H9 (cell line): ENCODE measurements at regions not wholly inside any gene's neighbourhood (a gene's known extent, or its start where the extent isn't known, plus 50 kb on each side); places are given as distances from the start of the nearest gene placed in this dataset.

Experiments
- DNase-seq: peaks from one replicate; pipeline ENCODE4 v3.0.0-alpha.2; 2017
- H2AFZ ChIP-seq: one replicate; pipeline ENCODE4 v1.6.1; 2013; ENCODE audit warnings: mild to moderate bottlenecking, low read length, control low read depth, moderate library complexity
- H2AK5ac ChIP-seq: 2 replicates; pipeline ENCODE4 v1.6.1; 2013; ENCODE audit warnings: low read length, control low read depth, mixed read lengths; ENCODE audit not compliant: insufficient read length
- H2BK120ac ChIP-seq: one replicate; pipeline ENCODE4 v1.6.1; 2013; ENCODE audit warnings: low read depth, mild to moderate bottlenecking, low read length, control low read depth, inconsistent platforms; ENCODE audit not compliant: poor library complexity, severe bottlenecking
- H2BK12ac ChIP-seq: 2 replicates; pipeline ENCODE4 v1.6.1; 2013; ENCODE audit warnings: low read length, control low read depth, mixed read lengths, low read depth; ENCODE audit not compliant: insufficient read length
- H2BK15ac ChIP-seq: 2 replicates; pipeline ENCODE4 v1.6.1; 2013; ENCODE audit warnings: low read depth, low read length, control low read depth
- H2BK20ac ChIP-seq: one replicate; pipeline ENCODE4 v1.6.1; 2013; ENCODE audit warnings: low read depth, mild to moderate bottlenecking, low read length, control low read depth, inconsistent platforms; ENCODE audit not compliant: poor library complexity, severe bottlenecking
- H2BK5ac ChIP-seq: 2 replicates; pipeline ENCODE4 v1.6.1; 2013; ENCODE audit warnings: low read length, control low read depth, mixed read lengths; ENCODE audit not compliant: insufficient read length
- H3K14ac ChIP-seq: 2 replicates; pipeline ENCODE4 v1.6.1; 2013; ENCODE audit warnings: low read length, control low read depth; ENCODE audit not compliant: insufficient read depth
- H3K18ac ChIP-seq: 2 replicates; pipeline ENCODE4 v1.6.1; 2013; ENCODE audit warnings: low read depth, mild to moderate bottlenecking, mixed read lengths, low read length, control low read depth; ENCODE audit not compliant: insufficient read length
- H3K23ac ChIP-seq: 2 replicates; pipeline ENCODE4 v1.6.1; 2013; ENCODE audit warnings: low read length, control low read depth, mixed read lengths, low read depth; ENCODE audit not compliant: insufficient read length
- H3K23me2 ChIP-seq: 2 replicates; pipeline ENCODE4 v1.6.1; 2013; ENCODE audit warnings: low read depth, mild to moderate bottlenecking, mixed read lengths, low read length, control low read depth; ENCODE audit not compliant: insufficient read length, poor library complexity, severe bottlenecking
- H3K27ac ChIP-seq: 2 replicates; pipeline ENCODE4 v1.5.1; 2013; ENCODE audit warnings: low read length, control low read depth, mixed read lengths, low read depth; ENCODE audit not compliant: insufficient read length
- H3K27me3 ChIP-seq: 2 replicates; pipeline ENCODE4 v1.6.1; 2013; ENCODE audit warnings: low read length, control low read depth, inconsistent platforms; ENCODE audit not compliant: insufficient read depth
- H3K4ac ChIP-seq: 2 replicates; pipeline ENCODE4 v1.6.1; 2013; ENCODE audit warnings: low read depth, mild to moderate bottlenecking, control low read depth, inconsistent platforms, low read length, moderate library complexity
- H3K4me1 ChIP-seq: 2 replicates; pipeline ENCODE4 v1.6.1; 2013; ENCODE audit warnings: low read length, control low read depth, inconsistent platforms; ENCODE audit not compliant: insufficient read depth
- H3K4me2 ChIP-seq: 2 replicates; pipeline ENCODE4 v1.6.1; 2013; ENCODE audit warnings: low read length, control low read depth, mixed read lengths; ENCODE audit not compliant: insufficient read length, insufficient read depth
- H3K56ac ChIP-seq: 2 replicates; pipeline ENCODE4 v1.6.1; 2013; ENCODE audit warnings: low read depth, mild to moderate bottlenecking, mixed read lengths, low read length, control low read depth; ENCODE audit not compliant: insufficient read length
- H3K79me1 ChIP-seq: 2 replicates; pipeline ENCODE4 v1.6.1; 2013; ENCODE audit warnings: low read depth, mild to moderate bottlenecking, moderate library complexity, low read length, control low read depth, inconsistent platforms; ENCODE audit not compliant: insufficient read depth, poor library complexity, severe bottlenecking
- H3K79me2 ChIP-seq: 2 replicates; pipeline ENCODE4 v1.6.1; 2013; ENCODE audit warnings: low read length, control low read depth, inconsistent platforms; ENCODE audit not compliant: insufficient read depth
- H3K9ac ChIP-seq: 2 replicates; pipeline ENCODE4 v1.6.1; 2013; ENCODE audit warnings: low read length, control low read depth, mixed read lengths; ENCODE audit not compliant: insufficient read length; ENCODE audit errors: extremely low read depth
- H3K9me3 ChIP-seq: one replicate; pipeline ENCODE4 v1.6.1; 2013; ENCODE audit warnings: low read depth, low read length, inconsistent platforms; ENCODE audit not compliant: control insufficient read depth
- H3T11ph ChIP-seq: one replicate; pipeline ENCODE4 v1.6.1; 2013; ENCODE audit warnings: mild to moderate bottlenecking, low read length, control low read depth, inconsistent platforms
- H4K20me1 ChIP-seq: one replicate; pipeline ENCODE4 v1.6.1; 2013; ENCODE audit not compliant: control insufficient read depth, insufficient read length, insufficient read depth
- H4K5ac ChIP-seq: 2 replicates; pipeline ENCODE4 v1.6.1; 2013; ENCODE audit warnings: low read depth, mild to moderate bottlenecking, mixed read lengths, low read length, control low read depth; ENCODE audit not compliant: insufficient read length
- H4K8ac ChIP-seq: replicated peaks from 2 replicates; pipeline ENCODE4 v1.6.1; 2013; ENCODE audit warnings: low read length, control low read depth, mixed read lengths, low read depth; ENCODE audit not compliant: insufficient read length
- H4K91ac ChIP-seq: 2 replicates; pipeline ENCODE4 v1.6.1; 2013; ENCODE audit warnings: low read depth, mild to moderate bottlenecking, moderate library complexity, mixed read lengths, low read length, control low read depth; ENCODE audit not compliant: insufficient read length
- H3K27ac Mint-ChIP-seq, 3 experiments: 2 replicates in 2 of 3; 3 replicates in 1 of 3; pipeline ENCODE4 v1.8.0; 2020 to 2021; ENCODE audit warnings: mixed read lengths in 3 of 3, mild to moderate bottlenecking in 1 of 3, moderate library complexity in 1 of 3
- H3K27me3 Mint-ChIP-seq: 2 replicates; pipeline ENCODE4 v1.8.0; 2021; ENCODE audit warnings: low read depth, mild to moderate bottlenecking, moderate library complexity, mixed read lengths
- H3K36me3 Mint-ChIP-seq, 3 experiments: 2 replicates in 2 of 3; 3 replicates in 1 of 3; pipeline ENCODE4 v1.8.0; 2020 to 2021; ENCODE audit warnings: low read depth in 3 of 3, mixed read lengths in 3 of 3; ENCODE audit not compliant: insufficient read depth in 1 of 3
- H3K4me1 Mint-ChIP-seq, 2 experiments: 2 replicates each; pipeline ENCODE4 v1.8.0; 2020; ENCODE audit warnings: mixed read lengths in 2 of 2
- H3K4me3 Mint-ChIP-seq, 2 experiments: 2 replicates in 1 of 2; 3 replicates in 1 of 2; pipeline ENCODE4 v1.8.0; 2020 to 2021; ENCODE audit warnings: mild to moderate bottlenecking in 2 of 2, mixed read lengths in 2 of 2, moderate library complexity in 1 of 2
- H3K9me3 Mint-ChIP-seq, 2 experiments: 2 replicates in 1 of 2; 3 replicates in 1 of 2; pipeline ENCODE4 v1.8.0; 2020; ENCODE audit warnings: mild to moderate bottlenecking in 2 of 2, mixed read lengths in 2 of 2, moderate library complexity in 1 of 2
- CTCF ChIP-seq: fragments of 200-600 bp; sonication (generic); conservative IDR thresholded peaks from 3 replicates; pipeline ENCODE4 v1.8.0; 2021; ENCODE audit warnings: antibody characterized with exemption, mild to moderate bottlenecking
- WGBS: extraction: QIAGEN DNeasy Blood & Tissue Kit; methylation state at CpG from one replicate; pipeline ENCODE4 v1.1.7; 2013; ENCODE audit warnings: missing lambda C conversion rate, low lambda C conversion rate, mixed read lengths; ENCODE audit not compliant: insufficient read length; ENCODE audit errors: extremely low coverage; 5-methylcytosine and 5-hydroxymethylcytosine counted together

GRCh38 chr19:30161770-30162169, 210.4 kb upstream of the ZNF536 start:
- no CpG with 5 or more reads among the region's 5 CpGs for WGBS
- no peak overlapping the region for H2BK120ac ChIP-seq

More at GRCh38 chr19:30161770-30162169, 210.4 kb upstream of the ZNF536 start:
- no peak overlapping the region for H3K18ac ChIP-seq
- no peak overlapping the region for H3T11ph ChIP-seq
- H3K9me3 ChIP-seq, result no peaks in the 10 kb centered on the region
- no peaks in the 10 kb centered on the region for H3K79me2 ChIP-seq
- H3K79me1 ChIP-seq, result no peaks in the 10 kb centered on the region
- no peak overlapping the region for H2BK5ac ChIP-seq
- no peak overlapping the region for H4K5ac ChIP-seq
- H3K9me3 Mint-ChIP-seq, result peaks cover 2 to 3% of the 10 kb centered on the region in 2 experiments; a peak in 2 of 5 replicates
- no peak overlapping the region for H3K4me2 ChIP-seq
- peaks cover 0 to 4% of the 10 kb centered on the region in 2 experiments; a peak in 1 of 4 replicates for H3K4me1 Mint-ChIP-seq
- H4K91ac ChIP-seq, result no peak overlapping the region
- H3K27ac ChIP-seq, result no peak overlapping the region
- no peak overlapping the region for H3K27ac Mint-ChIP-seq
- H3K23ac ChIP-seq, result no peak overlapping the region
- H2AK5ac ChIP-seq, result no peak overlapping the region
- no peak overlapping the region for H4K8ac ChIP-seq
- no peaks in the 10 kb centered on the region for H4K20me1 ChIP-seq
- H3K14ac ChIP-seq, result no peak overlapping the region; the same call in 1 of the 2 replicates
- no peak overlapping the region for H2BK15ac ChIP-seq
- H2BK20ac ChIP-seq, result no peak overlapping the region
- no peak overlapping the region for H2BK12ac ChIP-seq
- H3K23me2 ChIP-seq, result no peaks in the 10 kb centered on the region
- peaks cover 5% of the 10 kb centered on the region for H3K27me3 Mint-ChIP-seq
- TF ChIP-seq CTCF, result no peak
- H3K9ac ChIP-seq, result no peak overlapping the region
- H3K56ac ChIP-seq, result no peak overlapping the region
- H3K36me3 Mint-ChIP-seq, result no peaks in the 10 kb centered on the region
- H3K4me3 Mint-ChIP-seq, result no peak overlapping the region
- no peaks in the 10 kb centered on the region for H3K4me1 ChIP-seq
- H2AFZ ChIP-seq, result no peak overlapping the region
- H3K4ac ChIP-seq, result no peak overlapping the region
- DNase-seq, result no peak
- no peaks in the 10 kb centered on the region for H3K27me3 ChIP-seq
